HFFc6 (cell line): ENCODE measurements at regions not wholly inside any gene's neighbourhood (a gene's known extent, or its start where the extent isn't known, plus 50 kb on each side); places are given as distances from the start of the nearest gene placed in this dataset.
"Not testable (repeated sequence)": the region's sequence is repeated elsewhere in the genome, so short reads cannot be mapped to it uniquely, and the experiment has no call there.

ENCODE experiments used
- DNase-seq: peaks from one replicate; pipeline ENCODE4 v3.0.0-alpha.2; 2018
- H3K27ac Mint-ChIP-seq: 2 replicates; pipeline ENCODE4 v1.8.0; 2020; ENCODE audit warnings: mild to moderate bottlenecking, mixed read lengths
- H3K27me3 Mint-ChIP-seq: 2 replicates; pipeline ENCODE4 v1.8.0; 2021; ENCODE audit warnings: mild to moderate bottlenecking, moderate library complexity, mixed read lengths; ENCODE audit not compliant: insufficient read depth
- H3K36me3 Mint-ChIP-seq: 2 replicates; pipeline ENCODE4 v1.8.0; 2021; ENCODE audit warnings: low read depth, mixed read lengths
- H3K4me1 Mint-ChIP-seq: 2 replicates; pipeline ENCODE4 v1.8.0; 2020; ENCODE audit warnings: low read depth, mixed read lengths
- H3K4me3 Mint-ChIP-seq: 2 replicates; pipeline ENCODE4 v1.8.0; 2020; ENCODE audit warnings: mild to moderate bottlenecking, moderate library complexity, mixed read lengths
- H3K9me3 Mint-ChIP-seq: 2 replicates; pipeline ENCODE4 v1.8.0; 2020; ENCODE audit warnings: mild to moderate bottlenecking, mixed read lengths
- TF ChIP-seq, protein P1 (sequence below): fragments of 200-600 bp; sonication (generic); IDR thresholded peaks from 2 replicates; pipeline ENCODE4 v1.5.0; 2021; ENCODE audit warnings: antibody characterized with exemption, mild to moderate bottlenecking

- Mint-ChIP-seq H3K36me3 (no peaks in the 10 kb centered on the region), H3K4me1 (no peaks in the 10 kb centered on the region), H3K9me3 (no peaks in the 10 kb centered on the region), H3K27ac (no peak overlapping the region), H3K27me3 (peaks cover 9% of the 10 kb centered on the region), H3K4me3 (no peak overlapping the region)
- TF ChIP-seq, protein P1, sequence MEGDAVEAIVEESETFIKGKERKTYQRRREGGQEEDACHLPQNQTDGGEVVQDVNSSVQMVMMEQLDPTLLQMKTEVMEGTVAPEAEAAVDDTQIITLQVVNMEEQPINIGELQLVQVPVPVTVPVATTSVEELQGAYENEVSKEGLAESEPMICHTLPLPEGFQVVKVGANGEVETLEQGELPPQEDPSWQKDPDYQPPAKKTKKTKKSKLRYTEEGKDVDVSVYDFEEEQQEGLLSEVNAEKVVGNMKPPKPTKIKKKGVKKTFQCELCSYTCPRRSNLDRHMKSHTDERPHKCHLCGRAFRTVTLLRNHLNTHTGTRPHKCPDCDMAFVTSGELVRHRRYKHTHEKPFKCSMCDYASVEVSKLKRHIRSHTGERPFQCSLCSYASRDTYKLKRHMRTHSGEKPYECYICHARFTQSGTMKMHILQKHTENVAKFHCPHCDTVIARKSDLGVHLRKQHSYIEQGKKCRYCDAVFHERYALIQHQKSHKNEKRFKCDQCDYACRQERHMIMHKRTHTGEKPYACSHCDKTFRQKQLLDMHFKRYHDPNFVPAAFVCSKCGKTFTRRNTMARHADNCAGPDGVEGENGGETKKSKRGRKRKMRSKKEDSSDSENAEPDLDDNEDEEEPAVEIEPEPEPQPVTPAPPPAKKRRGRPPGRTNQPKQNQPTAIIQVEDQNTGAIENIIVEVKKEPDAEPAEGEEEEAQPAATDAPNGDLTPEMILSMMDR = no peak
- DNase-seq = no peak
These were observed 550.5 kb downstream of the NTRK3 start for GRCh38 chr15:87706001-87706400.

GRCh38 chr15:87704276-87704675 lies 552.3 kb downstream of the NTRK3 start:
- H3K4me3 Mint-ChIP-seq = no peak overlapping the region
- no peaks in the 10 kb centered on the region for H3K9me3 Mint-ChIP-seq
- DNase-seq = no peak
- H3K4me1 Mint-ChIP-seq = no peaks in the 10 kb centered on the region
- TF ChIP-seq, protein P1 = no peak
- H3K27ac Mint-ChIP-seq = no peak overlapping the region
- peaks cover 9% of the 10 kb centered on the region for H3K27me3 Mint-ChIP-seq
- no peaks in the 10 kb centered on the region for H3K36me3 Mint-ChIP-seq

DNA sequence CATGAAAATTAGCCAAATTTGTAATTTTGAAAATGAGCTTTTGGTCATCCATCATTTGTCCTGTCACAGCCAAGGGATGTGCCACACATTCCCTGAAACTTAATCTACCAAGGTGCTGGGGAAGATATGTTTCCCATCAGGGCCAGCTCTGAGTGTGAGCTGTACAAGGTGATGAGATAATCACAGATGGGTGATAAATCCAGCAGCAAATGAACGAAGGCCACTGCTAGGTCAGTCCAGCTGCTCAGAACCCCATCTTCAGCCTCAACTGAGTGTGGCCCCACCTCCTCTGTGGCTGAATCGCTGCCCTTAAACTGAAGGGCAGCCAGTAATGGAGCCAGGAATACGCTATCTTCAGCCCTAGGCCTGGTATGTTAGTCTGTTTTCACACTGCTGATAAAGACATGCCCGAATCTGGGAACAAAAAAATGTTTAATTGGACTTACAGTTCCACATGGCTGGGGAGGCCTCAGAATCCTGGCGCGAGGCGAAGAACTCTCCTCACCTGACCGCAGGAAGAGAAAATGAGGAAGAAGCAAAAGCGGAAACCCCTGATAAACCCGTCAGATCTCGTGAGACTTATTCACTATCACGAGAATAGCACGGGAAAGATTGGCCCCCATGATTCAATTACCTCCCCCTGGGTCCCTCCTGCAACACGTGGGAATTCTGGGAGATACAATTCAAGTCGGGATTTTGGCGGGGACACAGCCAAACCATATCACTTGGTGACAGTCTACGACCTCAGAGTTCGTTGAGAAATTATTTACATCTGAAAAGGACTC lies 553.0 kb downstream of the NTRK3 start:
- Mint-ChIP-seq H3K36me3 (no peaks in the 10 kb centered on the region), H3K9me3 (no peaks in the 10 kb centered on the region), H3K27ac (no peak overlapping the region), H3K27me3 (peaks cover 6% of the 10 kb centered on the region), H3K4me1 (no peaks in the 10 kb centered on the region), H3K4me3 (no peak overlapping the region)
- TF ChIP-seq, protein P1 = no peak
- DNase-seq = no peak

DNA sequence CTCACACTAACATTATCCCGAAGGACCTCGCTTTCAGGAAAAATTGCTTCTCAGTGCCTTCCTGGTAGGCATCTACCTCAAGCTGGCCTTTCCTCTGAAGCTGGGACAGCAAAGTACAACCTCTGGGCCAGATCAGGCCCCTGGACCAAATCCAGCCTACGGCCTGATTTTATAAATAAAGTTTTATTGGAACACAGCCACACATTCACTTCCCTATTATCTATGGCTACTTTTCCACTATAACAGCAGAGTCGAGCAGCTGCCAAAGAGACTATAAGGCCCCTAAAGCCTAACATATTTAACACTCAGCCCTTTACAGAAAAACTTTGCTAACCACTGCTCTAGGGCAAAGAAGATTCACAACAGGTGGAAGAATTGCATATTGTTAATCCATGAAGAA lies 554.3 kb downstream of the NTRK3 start:
- Mint-ChIP-seq H3K4me3 (no peak overlapping the region), H3K4me1 (no peaks in the 10 kb centered on the region), H3K36me3 (no peaks in the 10 kb centered on the region), H3K27me3 (peaks cover 6% of the 10 kb centered on the region), H3K9me3 (peaks cover 4% of the 10 kb centered on the region; the same call in 1 of the 2 replicates), H3K27ac (no peak overlapping the region)
- TF ChIP-seq, protein P1 = no peak
- DNase-seq = no peak

- H3K27ac Mint-ChIP-seq, DNase-seq, H3K27me3 Mint-ChIP-seq, H3K4me3 Mint-ChIP-seq, H3K9me3 Mint-ChIP-seq, H3K36me3 Mint-ChIP-seq, H3K4me1 Mint-ChIP-seq: not testable (repeated sequence)
These were observed 558.1 kb downstream of the NTRK3 start for GRCh38 chr15:87698467-87698866.

DNA sequence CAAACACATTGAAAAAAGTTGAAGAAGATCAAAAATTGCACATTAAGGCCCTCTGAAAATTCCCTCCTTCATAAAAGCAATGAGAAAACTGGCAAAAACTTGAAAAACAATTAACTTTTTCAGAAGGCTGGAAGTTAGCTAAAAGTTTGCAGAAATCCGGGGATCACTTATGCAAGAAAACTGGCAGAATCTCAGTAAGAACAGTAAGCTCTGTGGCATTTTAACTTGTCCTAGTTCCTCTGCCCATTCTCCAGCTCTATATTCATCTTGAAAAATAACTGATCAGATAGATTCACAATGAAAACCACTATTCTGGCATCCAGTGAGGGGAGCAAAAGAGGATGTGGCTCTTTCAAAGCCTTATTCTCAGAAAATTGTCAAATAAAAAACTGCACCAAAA lies 566.8 kb downstream of the NTRK3 start:
- Mint-ChIP-seq H3K4me3 (no peak overlapping the region), H3K27ac (no peak overlapping the region), H3K36me3 (no peaks in the 10 kb centered on the region), H3K9me3 (no peaks in the 10 kb centered on the region), H3K4me1 (no peaks in the 10 kb centered on the region), H3K27me3 (peaks cover 3% of the 10 kb centered on the region; the same call in 1 of the 2 replicates)
- TF ChIP-seq, protein P1 = no peak
- DNase-seq = no peak
